ENCODE measurements at regions not wholly inside any gene's neighbourhood (a gene's known extent, or its start where the extent isn't known, plus 50 kb on each side); places are given as distances from the start of the nearest gene placed in this dataset.

DNA sequence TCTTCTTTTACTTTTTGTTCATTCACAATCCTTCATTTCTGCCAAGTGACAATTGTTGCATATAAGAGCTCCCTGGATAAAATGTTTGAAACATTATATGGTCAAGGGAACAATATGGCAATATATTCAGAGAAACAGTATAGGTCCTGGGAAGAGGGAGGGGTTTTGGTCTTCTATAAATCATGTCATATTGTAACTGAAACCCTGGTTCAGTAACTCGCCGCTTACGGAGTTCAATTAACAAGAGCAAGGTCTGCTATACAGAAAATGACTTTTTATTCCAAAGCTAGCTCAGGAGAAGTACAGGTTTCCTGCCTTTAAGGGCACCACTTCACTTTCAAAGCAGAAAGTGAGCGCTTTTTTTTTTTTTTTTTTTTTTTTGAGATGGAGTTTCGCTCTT is 522.1 kb upstream of the TGFBR2 start:
- peaks cover 8% of the 10 kb centered on the region for H3K9me3 Mint-ChIP-seq (ENCODE audit: low read depth)
- TF ChIP-seq, protein P1, sequence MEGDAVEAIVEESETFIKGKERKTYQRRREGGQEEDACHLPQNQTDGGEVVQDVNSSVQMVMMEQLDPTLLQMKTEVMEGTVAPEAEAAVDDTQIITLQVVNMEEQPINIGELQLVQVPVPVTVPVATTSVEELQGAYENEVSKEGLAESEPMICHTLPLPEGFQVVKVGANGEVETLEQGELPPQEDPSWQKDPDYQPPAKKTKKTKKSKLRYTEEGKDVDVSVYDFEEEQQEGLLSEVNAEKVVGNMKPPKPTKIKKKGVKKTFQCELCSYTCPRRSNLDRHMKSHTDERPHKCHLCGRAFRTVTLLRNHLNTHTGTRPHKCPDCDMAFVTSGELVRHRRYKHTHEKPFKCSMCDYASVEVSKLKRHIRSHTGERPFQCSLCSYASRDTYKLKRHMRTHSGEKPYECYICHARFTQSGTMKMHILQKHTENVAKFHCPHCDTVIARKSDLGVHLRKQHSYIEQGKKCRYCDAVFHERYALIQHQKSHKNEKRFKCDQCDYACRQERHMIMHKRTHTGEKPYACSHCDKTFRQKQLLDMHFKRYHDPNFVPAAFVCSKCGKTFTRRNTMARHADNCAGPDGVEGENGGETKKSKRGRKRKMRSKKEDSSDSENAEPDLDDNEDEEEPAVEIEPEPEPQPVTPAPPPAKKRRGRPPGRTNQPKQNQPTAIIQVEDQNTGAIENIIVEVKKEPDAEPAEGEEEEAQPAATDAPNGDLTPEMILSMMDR (IDR thresholded peaks at IDR 0.05; ENCODE audit: unreplicated experiment), result no peak
- DNase-seq (ENCODE audit: low spot score, unreplicated experiment), result no peak
- peaks cover 20% of the 10 kb centered on the region for H3K4me1 Mint-ChIP-seq (ENCODE audit: low read depth)
- no peak overlapping the region for H3K4me3 Mint-ChIP-seq (ENCODE audit: low read depth)
- no peaks in the 10 kb centered on the region for H3K36me3 Mint-ChIP-seq (ENCODE audit: insufficient read depth)
- no peak overlapping the region for H3K27ac Mint-ChIP-seq
- H3K27me3 Mint-ChIP-seq, result no peaks in the 10 kb centered on the region

DNA sequence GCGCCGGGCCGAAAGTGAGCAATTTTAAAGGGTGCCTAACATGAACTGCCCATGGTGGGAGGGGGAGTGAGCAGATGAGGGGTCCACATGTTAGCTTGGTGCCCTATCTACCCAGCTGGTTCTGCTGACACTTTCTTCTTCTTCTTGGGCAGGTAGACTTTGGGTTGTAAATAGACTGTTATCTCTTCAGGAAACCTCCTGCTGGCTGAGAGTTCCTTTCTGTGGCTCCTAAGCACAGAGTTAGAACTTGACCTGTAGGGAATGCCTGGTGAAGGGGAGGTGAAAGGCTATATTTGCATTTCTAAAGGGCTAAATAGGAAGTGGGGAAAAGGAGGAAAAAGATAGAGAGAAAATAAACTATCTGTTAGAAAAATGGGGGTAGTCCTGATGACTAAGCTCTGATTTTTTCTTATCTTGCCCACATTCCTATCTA is 521.4 kb upstream of the TGFBR2 start:
- no peak overlapping the region for H3K4me3 Mint-ChIP-seq (ENCODE audit: low read depth)
- H3K27me3 Mint-ChIP-seq, result no peaks in the 10 kb centered on the region
- H3K4me1 Mint-ChIP-seq (ENCODE audit: low read depth), result peaks cover 20% of the 10 kb centered on the region
- TF ChIP-seq, protein P1 (IDR thresholded peaks at IDR 0.05; ENCODE audit: unreplicated experiment), result no peak
- DNase-seq (ENCODE audit: low spot score, unreplicated experiment), result no peak
- H3K27ac Mint-ChIP-seq, result no peak overlapping the region
- H3K9me3 Mint-ChIP-seq (ENCODE audit: low read depth), result peaks cover 8% of the 10 kb centered on the region
- H3K36me3 Mint-ChIP-seq (ENCODE audit: insufficient read depth), result no peaks in the 10 kb centered on the region

DNA sequence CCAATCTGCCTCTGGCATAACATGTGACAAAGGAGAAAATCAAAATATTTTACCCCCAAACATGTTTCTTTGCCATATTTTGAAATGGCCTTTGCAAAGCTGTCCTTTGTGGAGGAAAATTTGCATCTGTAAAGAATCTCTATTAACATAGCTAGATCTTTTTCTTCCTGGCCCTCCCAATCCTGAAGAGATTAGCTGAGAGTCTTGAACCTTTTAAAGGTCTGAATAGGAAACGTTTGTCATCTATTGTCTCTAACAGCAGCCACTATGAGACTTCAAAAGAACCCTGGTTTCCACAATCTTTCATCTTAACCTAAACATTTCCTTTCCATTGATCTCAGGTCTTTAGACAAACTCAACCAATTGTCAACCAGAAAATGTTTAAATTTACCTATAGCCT is 520.9 kb upstream of the TGFBR2 start:
- peaks cover 8% of the 10 kb centered on the region for H3K9me3 Mint-ChIP-seq (ENCODE audit: low read depth)
- H3K4me1 Mint-ChIP-seq (ENCODE audit: low read depth), result peaks cover 19% of the 10 kb centered on the region
- TF ChIP-seq, protein P1 (IDR thresholded peaks at IDR 0.05; ENCODE audit: unreplicated experiment), result no peak
- H3K36me3 Mint-ChIP-seq (ENCODE audit: insufficient read depth), result no peaks in the 10 kb centered on the region
- DNase-seq (ENCODE audit: low spot score, unreplicated experiment), result no peak
- H3K4me3 Mint-ChIP-seq (ENCODE audit: low read depth), result no peak overlapping the region
- no peaks in the 10 kb centered on the region for H3K27me3 Mint-ChIP-seq
- no peak overlapping the region for H3K27ac Mint-ChIP-seq

DNA sequence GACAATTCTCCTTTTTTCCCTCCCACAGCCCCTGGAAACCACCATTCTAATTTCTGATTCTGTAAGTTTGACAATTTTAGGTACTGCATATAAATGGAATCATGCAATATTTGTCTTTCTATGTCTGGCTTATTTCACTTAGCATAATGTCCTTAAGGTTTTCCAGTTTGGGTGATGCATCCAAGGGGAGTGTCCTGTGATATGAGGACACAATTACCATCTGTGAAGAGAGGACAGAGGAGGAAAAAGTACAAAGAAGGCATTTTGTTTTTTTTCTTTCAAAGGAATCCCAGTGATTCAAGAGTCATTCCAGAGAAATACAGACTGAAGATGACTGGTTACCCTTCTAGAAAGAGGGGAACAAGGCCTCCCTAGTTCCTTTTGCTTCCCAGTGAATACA is 514.7 kb upstream of the TGFBR2 start:
- Mint-ChIP-seq H3K27me3 (no peaks in the 10 kb centered on the region), H3K27ac (no peak overlapping the region), H3K9me3 (ENCODE audit: low read depth) (peaks cover 8% of the 10 kb centered on the region), H3K36me3 (ENCODE audit: insufficient read depth) (no peaks in the 10 kb centered on the region), H3K4me1 (ENCODE audit: low read depth) (no peaks in the 10 kb centered on the region), H3K4me3 (ENCODE audit: low read depth) (no peak overlapping the region)
- TF ChIP-seq, protein P1 (IDR thresholded peaks at IDR 0.05; ENCODE audit: unreplicated experiment), result no peak
- no peak for DNase-seq (ENCODE audit: low spot score, unreplicated experiment)

DNA sequence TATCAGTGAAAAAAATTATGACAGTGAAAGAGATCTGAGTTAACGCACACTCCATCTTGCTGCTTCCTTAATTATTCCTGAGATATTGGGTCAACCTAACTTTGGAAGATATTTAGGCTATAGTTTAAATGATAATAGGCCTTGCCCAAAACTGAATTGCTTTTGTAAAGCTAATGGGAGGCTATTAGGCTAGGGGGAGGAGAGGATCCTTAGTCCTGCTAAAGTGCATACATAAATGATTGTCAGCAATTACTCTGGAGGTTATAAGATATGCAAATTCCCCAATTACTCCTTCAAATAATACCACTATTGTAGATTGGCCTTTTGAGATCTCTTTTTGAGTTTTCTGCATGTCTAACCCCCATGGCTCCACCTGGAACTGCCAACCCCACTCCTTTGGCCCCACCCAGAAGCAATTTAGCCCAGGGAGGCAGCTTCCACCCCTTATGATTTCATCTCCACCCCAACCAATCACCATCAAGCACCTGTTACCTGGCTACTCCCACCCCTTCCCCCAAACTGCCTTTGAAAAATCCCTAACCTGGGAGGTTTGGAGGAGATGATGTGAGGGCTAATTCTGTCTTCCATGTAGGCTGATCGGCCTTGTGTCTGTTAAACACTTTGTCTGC is 509.3 kb upstream of the TGFBR2 start:
- TF ChIP-seq, protein P1 (IDR thresholded peaks at IDR 0.05; ENCODE audit: unreplicated experiment), result no peak
- H3K4me3 Mint-ChIP-seq (ENCODE audit: low read depth), result no peak overlapping the region

More for the DNA sequence above, 509.3 kb upstream of the TGFBR2 start:
- Mint-ChIP-seq H3K4me1 (ENCODE audit: low read depth) (peaks cover 7% of the 10 kb centered on the region), H3K27me3 (no peaks in the 10 kb centered on the region), H3K27ac (no peak overlapping the region), H3K9me3 (ENCODE audit: low read depth) (peaks cover 11% of the 10 kb centered on the region), H3K36me3 (ENCODE audit: insufficient read depth) (no peaks in the 10 kb centered on the region)
- DNase-seq (ENCODE audit: low spot score, unreplicated experiment), result no peak
